HCEC 1CT (cell line): ENCODE measurements at regions not wholly inside any gene's neighbourhood (a gene's known extent, or its start where the extent isn't known, plus 50 kb on each side); places are given as distances from the start of the nearest gene placed in this dataset.
"Not testable (repeated sequence)": the region's sequence is repeated elsewhere in the genome, so short reads cannot be mapped to it uniquely, and the experiment has no call there.

Source experiments
- DNase-seq: peaks from one replicate; pipeline ENCODE4 v3.0.0-alpha.2; 2017

GRCh38 chr2:21194147-21194546, 70.4 kb downstream of the TDRD15 start:
- no peak for DNase-seq

GRCh38 chr2:21194858-21195271, 71.1 kb downstream of the TDRD15 start:
- DNase-seq: no peak

DNA sequence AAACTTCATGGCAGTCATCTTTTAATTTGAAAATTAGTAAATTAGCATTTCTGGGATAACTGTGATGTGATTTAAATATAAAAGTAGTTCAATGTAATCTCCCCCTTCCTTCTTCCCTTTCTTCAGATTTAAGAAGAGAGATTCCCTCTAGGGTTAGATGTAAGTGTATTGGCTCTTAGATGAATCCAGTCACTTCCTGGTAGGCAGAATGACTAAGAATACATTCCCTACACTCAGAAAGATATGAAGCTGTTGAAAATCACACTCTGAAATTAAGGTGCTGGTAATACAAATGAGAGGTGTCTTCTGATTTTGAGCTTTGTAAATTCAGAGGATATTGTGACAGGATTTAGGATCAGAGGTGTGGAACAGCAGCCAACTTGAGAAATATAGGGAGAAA, 71.6 kb downstream of the TDRD15 start:
- no peak for DNase-seq

- no peak for DNase-seq
Measured at GRCh38 chr2:21198637-21199036, 74.9 kb downstream of the TDRD15 start.

DNA sequence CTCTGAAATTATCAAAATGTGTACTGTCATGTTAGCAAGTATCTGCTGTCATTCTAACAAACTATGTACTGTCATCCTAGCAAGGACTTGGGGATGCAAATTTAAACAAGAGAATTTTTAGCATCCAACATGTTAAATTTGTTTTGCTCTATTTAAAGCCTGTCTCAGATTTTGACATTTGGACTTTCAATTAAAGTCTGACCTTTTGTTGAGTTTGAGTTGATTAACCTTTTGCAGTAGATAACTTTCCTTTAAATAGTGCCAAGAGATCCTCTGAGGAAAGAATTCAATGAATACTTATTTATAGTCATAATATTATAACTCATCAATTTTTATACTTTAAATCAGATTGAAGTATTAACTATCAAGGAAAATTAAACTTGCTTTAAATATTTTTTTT, 80.2 kb downstream of the TDRD15 start:
- DNase-seq: no peak

GRCh38 chr2:21214085-21214484, 90.3 kb downstream of the TDRD15 start:
- not testable (repeated sequence) for DNase-seq

DNA sequence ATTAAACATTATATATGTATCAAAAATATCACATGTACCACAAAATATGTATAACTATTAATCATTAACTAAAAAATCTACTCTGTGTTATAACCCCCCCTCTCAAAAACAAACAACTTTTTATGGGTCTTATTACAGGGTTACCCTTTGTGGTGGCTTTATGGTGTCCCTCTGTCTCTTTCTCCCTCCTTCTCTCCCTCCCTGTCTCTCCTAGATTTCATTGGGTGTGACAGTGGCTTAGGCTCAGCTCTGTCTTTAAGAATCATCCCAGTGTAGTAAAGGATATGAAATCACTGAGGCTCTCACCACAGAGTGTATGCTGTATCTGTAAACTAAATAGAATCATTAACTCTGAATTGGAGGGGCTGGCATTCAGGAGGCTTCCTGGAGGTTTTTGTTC, 93.7 kb downstream of the TDRD15 start:
- DNase-seq: no peak

- DNase-seq: no peak
Measured at GRCh38 chr2:21220930-21221329, 97.2 kb downstream of the TDRD15 start.

- DNase-seq: no peak
Measured at GRCh38 chr2:21223618-21224017, 99.8 kb downstream of the TDRD15 start.

- DNase-seq: no peak
Measured at GRCh38 chr2:21228041-21228895, 104.5 kb downstream of the TDRD15 start.

GRCh38 chr2:21229302-21229701, 105.5 kb downstream of the TDRD15 start:
- no peak for DNase-seq

DNA sequence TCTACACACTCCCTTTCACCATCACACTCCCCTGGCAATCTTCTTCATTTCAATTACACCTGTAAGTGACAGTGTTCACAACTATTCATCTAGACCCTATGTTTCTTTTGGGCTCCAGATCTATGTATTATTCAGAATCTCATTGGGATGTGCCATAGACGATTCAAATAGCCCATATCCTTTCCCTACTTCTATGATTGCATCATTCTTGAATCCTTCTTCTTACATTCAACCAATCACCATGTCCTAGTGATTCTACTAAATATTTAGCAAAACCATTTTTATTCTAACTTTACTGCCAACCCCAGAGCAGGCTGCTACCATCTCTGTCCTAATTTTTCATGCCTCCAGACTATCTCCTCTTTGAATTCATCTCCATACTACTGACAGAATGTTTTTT, 106.4 kb downstream of the TDRD15 start:
- DNase-seq: no peak

DNA sequence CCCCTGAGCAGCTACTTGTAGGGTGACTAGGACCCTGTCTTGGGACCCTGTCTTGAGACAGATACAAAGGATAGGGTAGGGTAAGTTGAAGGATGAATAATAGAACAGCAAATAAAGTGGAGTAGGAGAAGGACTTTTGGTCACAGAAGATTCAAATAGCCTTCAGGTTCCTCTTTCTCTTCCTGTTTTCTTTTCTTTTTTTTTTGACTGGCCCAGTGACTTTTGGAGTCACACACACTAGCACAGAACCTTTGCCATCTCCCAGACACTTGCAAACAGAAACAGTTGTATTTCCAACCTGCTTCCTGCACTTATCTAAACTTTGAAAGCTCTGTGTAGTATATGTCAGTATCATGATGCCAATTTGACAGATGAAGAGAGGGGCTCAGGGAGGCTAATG, 108.2 kb downstream of the TDRD15 start:
- no peak for DNase-seq

DNA sequence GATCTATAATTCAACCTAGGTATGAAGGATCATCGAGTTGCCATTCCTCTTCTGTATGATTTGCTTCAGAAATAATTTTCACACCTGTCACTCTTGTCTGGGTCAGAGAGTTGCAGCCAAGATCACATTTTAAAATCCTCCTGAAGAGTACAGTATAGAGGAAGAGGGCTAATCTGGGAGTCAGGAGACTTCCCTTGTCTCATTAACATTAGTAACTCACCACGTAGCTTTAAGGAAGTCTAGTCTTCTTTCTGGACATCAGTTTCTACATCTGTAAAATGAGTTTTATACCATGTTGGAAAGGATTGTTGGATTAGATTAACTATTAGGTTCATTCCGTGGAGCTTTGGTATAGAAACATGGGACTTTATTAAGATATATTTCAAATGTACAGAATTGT, 109.4 kb downstream of the TDRD15 start:
- DNase-seq: no peak

- no peak for DNase-seq
Measured at GRCh38 chr2:21234001-21234400, 110.2 kb downstream of the TDRD15 start.

DNA sequence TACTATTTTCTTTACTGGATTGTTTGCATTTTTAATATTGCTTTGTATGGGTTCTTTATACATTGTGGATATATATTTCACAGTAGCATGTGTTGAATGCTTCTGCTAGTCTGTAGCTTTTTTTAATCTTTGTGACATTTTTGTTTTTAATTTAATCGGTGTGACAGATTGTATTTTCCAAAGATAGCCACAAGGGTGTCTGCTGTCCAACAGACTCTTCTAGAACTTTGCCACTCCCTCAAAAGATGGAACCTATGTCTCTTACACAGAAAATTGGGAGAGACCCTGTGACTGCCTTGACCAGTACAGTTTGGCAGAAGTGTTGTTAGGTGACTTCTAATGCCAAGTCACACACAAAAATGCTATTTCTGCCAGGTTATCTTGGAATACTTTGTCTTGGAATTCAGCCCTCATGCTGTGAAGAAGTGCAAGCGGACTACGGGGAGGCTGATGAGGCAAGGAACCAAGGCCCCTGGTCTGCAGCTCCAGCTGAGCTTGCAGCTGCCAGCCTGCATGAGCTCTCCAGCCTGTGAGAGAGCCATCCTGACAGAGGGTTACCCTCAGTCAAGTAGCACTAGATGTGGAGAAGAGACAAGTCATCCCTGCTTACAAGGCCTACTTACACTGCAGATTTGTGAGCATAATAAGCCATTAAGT, 110.8 kb downstream of the TDRD15 start:
- no peak for DNase-seq

DNA sequence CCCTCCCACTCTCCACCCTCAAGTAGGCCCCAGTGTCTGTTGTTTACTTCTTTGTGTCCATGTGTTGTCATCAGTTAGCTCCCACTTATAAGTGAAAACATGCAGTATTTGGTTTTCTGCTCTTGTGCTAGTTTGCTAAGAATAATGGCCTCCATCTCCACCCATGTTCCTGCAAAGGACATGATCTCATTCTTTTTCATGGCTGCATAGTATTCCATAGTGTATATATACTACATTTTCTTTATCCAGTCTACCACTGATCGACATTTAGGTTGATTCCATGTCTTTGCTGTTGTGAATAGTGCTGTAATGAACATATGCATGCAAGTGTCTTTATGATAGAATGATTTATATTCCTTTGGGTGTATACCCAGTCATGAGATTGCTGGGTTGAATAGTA, 116.0 kb downstream of the TDRD15 start:
- DNase-seq: not testable (repeated sequence)

DNA sequence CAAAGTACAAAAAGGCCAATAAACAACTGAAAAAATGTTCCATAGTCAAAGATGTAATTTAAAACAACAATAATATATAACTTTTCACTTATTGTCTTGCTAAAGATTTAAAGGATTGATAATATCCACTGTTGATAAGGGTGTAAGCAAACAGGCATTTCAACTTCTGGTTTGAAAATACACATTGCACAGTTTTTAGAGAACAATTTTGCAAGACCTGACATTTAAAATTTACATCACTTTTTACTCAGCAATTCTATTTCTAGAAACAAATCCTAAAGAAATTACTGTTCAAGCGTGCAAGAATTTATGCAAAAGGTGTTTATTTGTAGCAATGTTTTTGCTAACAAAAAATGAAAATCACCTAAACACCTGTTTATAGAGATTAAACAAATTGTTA, 120.4 kb downstream of the TDRD15 start:
- no peak for DNase-seq

- no peak for DNase-seq
Measured at GRCh38 chr2:21245565-21245964, 121.8 kb downstream of the TDRD15 start.

DNA sequence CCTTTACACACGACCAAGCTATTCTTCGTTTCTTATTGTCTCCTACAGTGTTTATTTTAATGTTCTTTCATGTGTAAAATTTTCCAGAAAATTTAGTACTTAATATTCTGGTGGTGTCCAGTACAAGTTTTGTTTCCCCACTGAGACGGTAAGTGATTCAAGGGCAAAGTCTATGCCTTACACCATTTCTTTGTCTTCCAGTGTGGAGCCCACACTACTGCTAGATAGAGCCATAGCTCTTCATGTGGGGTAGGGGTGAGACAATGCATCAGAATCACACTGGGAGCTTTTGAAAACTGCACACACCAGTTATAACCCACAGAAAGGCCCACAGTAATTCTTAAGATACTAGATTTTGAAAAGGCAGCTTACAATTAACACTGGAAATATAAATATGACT, 125.6 kb downstream of the TDRD15 start:
- no peak for DNase-seq

DNA sequence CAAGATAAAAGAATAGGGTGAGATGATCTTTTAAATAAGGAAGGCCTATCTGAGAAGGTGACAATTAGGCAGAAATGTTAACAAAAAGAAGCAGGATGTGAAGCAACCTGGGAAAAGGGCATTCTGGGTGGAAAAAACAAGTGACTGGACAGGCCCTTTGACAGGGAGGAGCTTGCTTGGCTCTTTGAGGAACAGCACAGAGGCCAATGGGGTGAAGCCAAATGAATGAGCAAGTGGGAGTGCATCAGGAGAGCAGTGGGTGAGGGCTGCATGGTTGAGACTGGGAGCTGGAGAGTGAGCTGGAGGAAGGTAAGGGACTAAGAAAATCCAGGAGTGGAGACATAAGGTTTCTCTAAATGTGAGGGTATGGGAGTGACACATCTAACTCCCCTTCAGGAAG, 126.9 kb downstream of the TDRD15 start:
- no peak for DNase-seq

GRCh38 chr2:21251216-21251980, 127.6 kb downstream of the TDRD15 start:
- no peak for DNase-seq

GRCh38 chr2:21253311-21254027, 129.7 kb downstream of the TDRD15 start:
- DNase-seq: no peak
